Head of caudate nucleus (tissue), 42 donors: ENCODE measurements at regions not wholly inside any gene's neighbourhood (a gene's known extent, or its start where the extent isn't known, plus 50 kb on each side); places are given as distances from the start of the nearest gene placed in this dataset.

Source experiments
- DNase-seq, 42 donors: peaks; one replicate each; pipeline versions ENCODE4 v3.0.0 to v3.0.0-alpha.2; 2020 to 2021; ENCODE audit warnings: mixed read lengths in 7 of 42
- intact Hi-C: fragments of 100-400 bp; cut with DNase I; formaldehyde crosslinking; loops from one replicate; pipeline ENCODE4 v1.15.0; 2022

GRCh38 chr13:30359991-30360390 is 52.6 kb upstream of the KATNAL1 start:
- intact Hi-C loops: no loop called here

GRCh38 chr13:30360586-30360985 is 53.2 kb upstream of the KATNAL1 start:
- intact Hi-C loops: no loop called here
- no peak for DNase-seq

More at GRCh38 chr13:30359991-30360390, 52.6 kb upstream of the KATNAL1 start:
- DNase-seq: no peak

GRCh38 chr13:30362005-30362788 is 54.8 kb upstream of the KATNAL1 start:
- DNase-seq: no peak
- intact Hi-C loops: no loop called here

- intact Hi-C loops: no loop called here
- DNase-seq: no peak
Measured at GRCh38 chr13:30362869-30363268, 55.5 kb upstream of the KATNAL1 start.

GRCh38 chr13:30363725-30364124 is 56.4 kb upstream of the KATNAL1 start:
- no peak for DNase-seq
- intact Hi-C loops: no loop called here

GRCh38 chr13:30364133-30364532 is 56.8 kb upstream of the KATNAL1 start:
- DNase-seq: no peak
- intact Hi-C loops: no loop called here

GRCh38 chr13:30364876-30365275 is 57.4 kb upstream of the UBE2L5 start:
- intact Hi-C loops: no loop called here
- no peak for DNase-seq

- intact Hi-C loops: no loop called here
- no peak for DNase-seq
Measured at GRCh38 chr13:30366088-30366487, 56.2 kb upstream of the UBE2L5 start.

- intact Hi-C loops: no loop called here
- no peak for DNase-seq
Measured at GRCh38 chr13:30367296-30367695, 55.0 kb upstream of the UBE2L5 start.

- intact Hi-C loops: no loop called here
- no peak for DNase-seq
Measured at GRCh38 chr13:30370146-30370545, 52.1 kb upstream of the UBE2L5 start.

GRCh38 chr13:30370916-30371521 is 51.3 kb upstream of the UBE2L5 start:
- intact Hi-C loops: no loop called here
- no peak for DNase-seq

- intact Hi-C loops: no loop called here
- peak in 1 of 42 donors; percentile 7 for DNase-seq
Measured at GRCh38 chr13:30371649-30372265, 50.5 kb upstream of the UBE2L5 start.
